Smooth muscle cell (in vitro differentiated cells): ENCODE measurements at regions not wholly inside any gene's neighbourhood (a gene's known extent, or its start where the extent isn't known, plus 50 kb on each side); places are given as distances from the start of the nearest gene placed in this dataset.

ENCODE experiments used
- DNase-seq: peaks from one replicate; lab custom pipeline; 2025; ENCODE audit not compliant: unreplicated experiment; lab: John Stamatoyannopoulos, UW
- H2AFZ ChIP-seq: fragments of 200-600 bp; sonication (generic); 2 replicates; pipeline ENCODE4 v1.6.0; 2016; ENCODE audit warnings: antibody characterized with exemption, low read depth, mild to moderate bottlenecking
- H3F3A ChIP-seq: fragments of 200-600 bp; sonication (generic); 2 replicates; pipeline ENCODE4 v1.6.0; 2017; ENCODE audit warnings: antibody characterized with exemption, low read depth
- H3K27ac ChIP-seq: fragments of 200-600 bp; sonication (generic); 2 replicates; pipeline ENCODE4 v1.5.1; 2016; ENCODE audit warnings: low read depth, mild to moderate bottlenecking
- H3K27me3 ChIP-seq: fragments of 200-600 bp; sonication (generic); 2 replicates; pipeline ENCODE4 v1.6.1; 2016; ENCODE audit warnings: low read depth, mild to moderate bottlenecking
- H3K36me3 ChIP-seq: fragments of 200-600 bp; sonication (generic); 2 replicates; pipeline ENCODE4 v1.5.1; 2016; ENCODE audit warnings: low read depth
- H3K4me1 ChIP-seq: fragments of 200-600 bp; sonication (generic); 2 replicates; pipeline ENCODE4 v1.5.1; 2016; ENCODE audit warnings: low read depth
- H3K4me2 ChIP-seq: fragments of 200-600 bp; sonication (generic); 2 replicates; pipeline ENCODE4 v1.6.0; 2016; ENCODE audit warnings: mild to moderate bottlenecking
- H3K4me3 ChIP-seq: fragments of 200-600 bp; sonication (generic); 2 replicates; pipeline ENCODE4 v1.5.1; 2016; ENCODE audit warnings: mild to moderate bottlenecking
- H3K79me2 ChIP-seq: fragments of 200-600 bp; sonication (generic); 2 replicates; pipeline ENCODE4 v1.6.0; 2016; ENCODE audit warnings: low read depth, mild to moderate bottlenecking
- H3K9ac ChIP-seq: fragments of 200-600 bp; sonication (generic); 2 replicates; pipeline ENCODE4 v1.6.0; 2016; ENCODE audit warnings: low read depth
- H3K9me3 ChIP-seq: fragments of 200-600 bp; sonication (generic); replicated peaks from 2 replicates; pipeline ENCODE4 v1.5.1; 2016; ENCODE audit warnings: low read depth
- H4K20me1 ChIP-seq: fragments of 200-600 bp; sonication (generic); 2 replicates; pipeline ENCODE4 v1.6.0; 2016; ENCODE audit warnings: low read depth
- CTCF ChIP-seq: fragments of 200-600 bp; sonication (generic); IDR thresholded peaks from 2 replicates; pipeline ENCODE4 v1.5.1; 2017; ENCODE audit warnings: borderline replicate concordance, mild to moderate bottlenecking, antibody characterized with exemption; ENCODE audit not compliant: insufficient read depth, poor library complexity, severe bottlenecking
- WGBS: methylation state at CpG from one replicate; pipeline ENCODE4 v1.1.7; 2016; ENCODE audit warnings: low lambda C conversion rate; 5-methylcytosine and 5-hydroxymethylcytosine counted together

GRCh38 chr16:51649631-51650030, 498.6 kb upstream of the SALL1 start:
- Histone ChIP-seq H3K36me3 (no peaks in the 10 kb centered on the region), H3K27ac (no peak overlapping the region), H3K27me3 (no peaks in the 10 kb centered on the region), H3K4me3 (no peak overlapping the region), H4K20me1 (no peaks in the 10 kb centered on the region), H3K79me2 (no peaks in the 10 kb centered on the region), H3K9me3 (no peaks in the 10 kb centered on the region), H3K4me2 (no peak overlapping the region), H2AFZ (no peak overlapping the region), H3F3A (no peaks in the 10 kb centered on the region), H3K9ac (no peak overlapping the region), H3K4me1 (peaks cover 6% of the 10 kb centered on the region)
- no peak for DNase-seq
- WGBS: 87% methylated on average over 5 of the region's 5 CpGs
- TF ChIP-seq CTCF: no peak

GRCh38 chr16:51648526-51648925, 497.5 kb upstream of the SALL1 start:
- Histone ChIP-seq H2AFZ (no peak overlapping the region), H3K9me3 (no peaks in the 10 kb centered on the region), H3K27me3 (no peaks in the 10 kb centered on the region), H3K4me3 (no peak overlapping the region), H4K20me1 (no peaks in the 10 kb centered on the region), H3K4me1 (peaks cover 6% of the 10 kb centered on the region), H3K9ac (no peak overlapping the region), H3K4me2 (no peak overlapping the region), H3K27ac (no peak overlapping the region), H3K36me3 (no peaks in the 10 kb centered on the region), H3F3A (no peaks in the 10 kb centered on the region), H3K79me2 (no peaks in the 10 kb centered on the region)
- DNase-seq: no peak
- no peak for TF ChIP-seq CTCF
- WGBS: 29% methylated on average over 2 of the region's 2 CpGs

GRCh38 chr16:51641191-51641765, 490.2 kb upstream of the SALL1 start:
- Histone ChIP-seq H3K4me2 (no peak overlapping the region), H3K36me3 (no peaks in the 10 kb centered on the region), H3K9ac (no peak overlapping the region), H3K27me3 (no peaks in the 10 kb centered on the region), H3F3A (no peaks in the 10 kb centered on the region), H3K9me3 (no peaks in the 10 kb centered on the region), H4K20me1 (no peaks in the 10 kb centered on the region), H3K79me2 (no peaks in the 10 kb centered on the region), H3K27ac (no peak overlapping the region), H3K4me3 (no peak overlapping the region), H3K4me1 (peaks cover 18% of the 10 kb centered on the region), H2AFZ (no peak overlapping the region)
- no peak for DNase-seq
- TF ChIP-seq CTCF: no peak
- 36% methylated on average over 3 of the region's 3 CpGs for WGBS

GRCh38 chr16:51640196-51640595, 489.1 kb upstream of the SALL1 start:
- H3K9me3 ChIP-seq: no peaks in the 10 kb centered on the region
- DNase-seq: no peak
- no peak overlapping the region for H3K27ac ChIP-seq
- no peak overlapping the region for H3K4me3 ChIP-seq
- peaks cover 18% of the 10 kb centered on the region for H3K4me1 ChIP-seq
- H3K27me3 ChIP-seq: no peaks in the 10 kb centered on the region
- H3F3A ChIP-seq: peaks cover 3% of the 10 kb centered on the region
- H4K20me1 ChIP-seq: no peaks in the 10 kb centered on the region
- TF ChIP-seq CTCF: no peak
- H3K9ac ChIP-seq: no peak overlapping the region
- WGBS: 98% methylated on average over 4 of the region's 4 CpGs
- H3K4me2 ChIP-seq: no peak overlapping the region
- H2AFZ ChIP-seq: no peak overlapping the region
- no peaks in the 10 kb centered on the region for H3K79me2 ChIP-seq
- no peaks in the 10 kb centered on the region for H3K36me3 ChIP-seq
